ENCODE measurements at regions not wholly inside any gene's neighbourhood (a gene's known extent, or its start where the extent isn't known, plus 50 kb on each side); places are given as distances from the start of the nearest gene placed in this dataset.
"Not testable (repeated sequence)": the region's sequence is repeated elsewhere in the genome, so short reads cannot be mapped to it uniquely, and the experiment has no call there.

DNA sequence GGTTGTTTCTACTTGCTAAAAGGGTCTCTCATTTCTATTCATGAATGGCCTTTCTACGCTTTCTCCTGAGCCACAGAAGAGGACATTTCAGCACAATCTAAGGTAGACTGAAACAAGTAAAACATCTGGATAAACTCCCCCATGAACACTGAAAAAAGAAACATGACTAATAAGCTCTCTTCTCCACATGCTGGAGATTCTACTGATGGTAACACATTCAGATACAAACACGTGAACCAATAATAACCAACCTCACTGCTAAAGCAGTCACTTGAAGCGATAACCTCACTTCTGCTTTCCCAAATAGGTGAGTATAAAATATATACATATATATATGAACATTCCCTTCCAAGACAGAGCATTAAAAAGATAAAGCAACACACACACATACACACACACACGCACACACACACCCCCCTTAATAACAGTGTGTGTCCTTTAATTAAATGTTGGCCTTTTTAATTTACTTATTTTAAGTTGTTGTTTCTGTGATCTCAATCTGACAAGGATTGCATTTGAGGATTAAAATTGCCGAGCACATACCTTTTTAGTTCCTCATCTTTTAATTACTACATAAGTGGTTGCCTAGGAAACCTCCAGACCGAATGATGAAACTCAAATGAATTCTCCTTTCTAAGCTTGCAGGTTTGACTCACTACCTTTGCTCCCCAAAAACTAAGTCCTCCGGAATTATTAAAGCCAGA lies 292.4 kb upstream of the KLF14 start:
- no peak for DNase-seq

DNA sequence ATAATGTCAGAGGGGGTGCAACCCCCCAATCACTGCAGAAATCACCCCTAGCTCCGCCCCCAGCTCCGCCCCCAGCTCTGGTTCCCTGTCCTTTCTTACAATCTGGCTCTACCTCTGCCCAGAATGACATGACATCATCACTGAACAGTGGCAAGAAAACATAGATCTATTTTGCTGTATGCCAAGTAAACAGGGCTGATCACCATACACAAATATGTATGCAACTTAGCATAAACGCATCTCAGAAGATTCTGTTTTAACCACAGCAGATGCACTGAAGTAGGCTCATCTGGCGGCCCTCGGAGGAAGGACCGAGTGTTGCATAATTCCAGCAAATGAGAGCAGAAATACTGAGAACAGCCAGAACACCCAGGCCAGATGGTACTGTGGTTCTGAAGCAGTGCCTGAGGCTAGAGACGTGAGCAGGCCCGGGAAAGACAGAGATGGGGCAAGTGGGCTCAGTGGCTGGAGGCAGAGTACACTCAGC lies 293.3 kb upstream of the KLF14 start:
- peak; percentile 56 for DNase-seq

DNA sequence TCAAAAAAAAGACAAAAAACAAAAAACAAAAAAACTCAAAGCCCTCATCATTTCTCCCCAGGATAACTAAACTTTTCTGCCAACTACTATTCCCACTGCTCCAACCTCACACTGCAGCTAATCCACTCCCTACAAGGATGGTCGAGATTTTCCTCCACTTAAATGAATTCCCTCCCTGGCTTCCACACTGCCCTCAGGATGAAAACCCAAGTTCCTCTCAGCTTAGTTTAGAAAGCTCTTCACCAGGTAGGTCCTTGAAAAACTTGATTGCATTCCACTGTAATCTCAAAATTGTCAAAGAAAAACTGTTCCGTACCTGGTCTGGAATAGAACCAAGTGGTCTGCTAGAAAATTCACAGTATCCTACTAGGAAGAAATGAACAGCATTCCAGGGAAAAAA lies 294.3 kb upstream of the KLF14 start:
- no peak for DNase-seq

DNA sequence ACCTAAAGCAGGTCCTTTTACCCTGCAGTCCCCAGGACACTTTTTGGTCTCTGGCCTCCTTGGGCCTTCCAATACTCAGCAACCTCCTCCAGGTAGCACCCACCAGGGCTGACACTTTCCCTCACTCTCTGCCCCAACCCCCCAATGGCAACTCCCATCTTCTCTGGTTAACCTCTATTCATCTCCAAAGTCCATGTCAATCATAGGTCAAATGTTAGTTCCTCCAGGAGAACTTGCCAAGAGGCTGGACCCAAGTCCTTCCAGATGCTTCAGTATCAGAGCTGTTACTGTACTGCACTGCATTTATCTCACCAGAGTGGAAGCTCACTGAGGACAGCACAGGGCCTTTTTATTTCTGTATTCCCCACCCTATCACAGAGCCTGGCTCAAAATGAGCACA lies 295.0 kb upstream of the KLF14 start:
- no peak for DNase-seq

DNA sequence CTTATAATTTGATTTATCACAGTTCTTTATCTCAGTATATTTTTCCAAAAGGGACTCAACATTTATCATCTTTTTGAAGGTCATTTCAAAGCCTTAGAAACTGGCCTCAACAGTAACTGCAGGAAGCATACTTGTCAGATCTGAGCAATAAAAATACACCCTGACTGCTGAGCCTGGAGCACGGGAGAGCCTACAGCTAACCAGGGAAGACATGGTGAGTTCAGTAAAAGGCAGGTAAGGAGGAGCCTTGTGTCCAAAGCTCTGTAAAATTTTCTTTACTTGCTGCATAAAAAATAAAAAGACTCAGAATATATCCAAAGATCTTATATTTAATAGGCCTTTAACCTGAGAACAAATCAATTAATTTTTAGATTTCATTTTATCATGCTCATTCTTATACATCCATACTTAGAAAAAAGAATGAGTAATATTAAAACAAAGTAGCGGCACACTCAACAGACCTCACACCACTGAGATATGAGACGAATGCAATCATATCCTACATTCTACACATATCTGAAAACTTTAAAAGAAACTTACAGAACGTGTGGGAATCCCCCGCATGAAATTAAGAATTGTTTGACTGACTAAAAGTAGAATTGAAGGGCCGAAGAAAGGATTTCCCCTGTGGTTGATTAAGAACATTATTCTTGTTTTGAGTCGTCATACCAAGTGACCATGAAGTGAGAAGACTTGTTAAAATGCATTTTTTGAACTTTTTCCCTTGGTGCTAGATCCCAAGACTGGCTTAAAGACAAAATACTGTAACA lies 296.4 kb upstream of the MKLN1 start:
- DNase-seq = no peak

DNA sequence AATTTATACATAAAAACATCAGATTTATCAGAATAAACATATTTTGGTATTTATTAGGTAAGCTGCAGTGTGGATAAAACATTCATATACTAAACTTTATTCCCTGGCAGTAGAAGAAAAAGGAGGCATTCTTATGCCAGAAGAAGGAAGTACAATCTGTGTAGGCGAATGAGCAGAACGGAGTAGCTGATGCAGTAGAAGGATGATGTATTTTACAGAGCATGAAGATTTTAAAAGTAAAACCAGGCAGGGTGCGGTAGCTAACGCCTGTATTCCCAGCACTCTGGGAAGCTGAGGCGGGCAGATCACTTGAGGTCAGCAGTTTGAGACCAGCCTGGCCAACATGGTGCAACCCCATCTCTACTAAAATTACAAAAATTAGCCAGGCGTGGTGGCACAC lies 294.9 kb upstream of the MKLN1 start:
- no peak for DNase-seq

DNA sequence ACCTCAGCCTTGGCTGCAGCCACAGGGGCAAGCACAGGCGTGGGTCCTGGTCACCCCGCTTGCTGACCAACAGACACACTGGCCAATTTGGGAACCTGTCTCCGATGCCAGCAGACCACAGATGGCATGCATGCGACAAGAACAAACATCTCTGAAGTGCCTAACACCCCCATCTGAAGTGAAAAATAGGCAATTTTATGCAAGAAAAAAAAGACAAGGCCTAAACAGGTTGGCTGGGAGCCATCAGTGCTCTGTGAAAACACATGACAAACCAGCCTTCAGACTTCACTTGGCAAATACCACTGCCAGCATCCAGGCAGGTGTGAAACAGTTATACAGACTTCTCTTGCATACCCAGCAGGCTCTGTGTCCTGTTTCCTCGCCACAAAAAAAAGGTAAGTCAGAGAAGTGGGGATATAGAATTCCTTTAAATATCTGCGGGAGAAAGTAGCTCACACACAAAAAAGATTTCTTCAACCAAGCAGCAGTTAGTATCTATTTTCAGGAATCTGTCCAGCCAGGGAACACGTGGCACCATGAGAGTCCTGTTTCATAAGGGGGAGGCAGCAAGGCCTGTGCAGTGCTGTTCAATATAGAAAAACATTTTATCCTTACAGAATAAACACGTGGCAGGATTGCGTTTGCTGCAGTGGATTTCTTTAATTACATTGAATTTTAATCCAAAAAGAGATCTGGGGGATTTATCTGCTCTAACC lies 293.4 kb upstream of the MKLN1 start:
- DNase-seq = no peak

DNA sequence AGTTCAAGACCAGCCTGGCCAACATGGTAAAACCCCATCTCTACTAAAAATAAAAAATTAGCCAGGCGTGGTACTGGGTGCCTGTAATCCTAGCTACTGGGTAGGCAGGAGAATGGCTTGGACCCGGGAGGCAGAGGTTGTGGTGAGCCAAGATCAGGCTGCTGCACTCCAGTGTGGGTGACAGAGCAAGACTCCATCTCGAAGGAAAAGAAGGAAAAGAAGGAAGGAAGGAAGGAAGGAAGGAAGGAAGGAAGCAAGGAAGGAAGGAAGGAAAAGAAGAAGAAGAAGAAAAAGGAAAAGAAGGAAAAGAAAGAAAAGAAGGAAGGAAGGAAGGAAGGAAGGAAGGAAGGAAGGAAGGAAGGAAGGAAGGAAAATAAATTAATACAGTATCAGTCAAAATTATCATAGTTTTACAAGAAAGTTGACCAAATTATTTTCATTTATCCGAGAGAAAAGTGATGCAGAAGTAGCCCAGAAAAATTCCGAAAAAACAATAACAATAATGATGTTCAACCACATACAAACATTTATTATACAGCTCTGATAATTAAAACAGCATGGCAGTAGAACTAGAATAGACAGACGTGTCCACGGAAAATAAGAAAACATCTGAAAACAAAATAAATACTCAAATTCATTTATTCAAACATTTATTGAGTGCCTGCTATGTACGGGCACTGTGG lies 292.4 kb upstream of the MKLN1 start:
- no peak for DNase-seq

DNA sequence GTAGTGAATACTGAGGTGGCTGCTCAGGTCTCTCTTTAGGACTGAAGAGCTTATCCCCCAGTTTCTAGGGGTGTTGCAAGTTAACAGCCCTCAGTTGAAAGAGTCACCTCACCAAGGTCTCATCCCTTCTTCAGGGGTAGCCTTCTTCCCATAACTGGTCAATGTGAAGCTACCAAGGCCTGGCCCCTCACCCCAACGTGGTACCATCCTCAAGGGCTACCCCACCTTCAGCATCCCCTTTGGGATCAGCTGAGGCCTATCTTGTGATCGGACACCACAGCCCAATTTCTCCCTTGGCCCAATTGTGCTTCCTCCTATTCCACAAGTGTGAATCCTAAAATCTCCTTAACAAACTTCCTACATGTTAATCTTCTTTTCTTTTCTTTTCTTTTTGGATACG lies 289.5 kb upstream of the MKLN1 start:
- DNase-seq = no peak

DNA sequence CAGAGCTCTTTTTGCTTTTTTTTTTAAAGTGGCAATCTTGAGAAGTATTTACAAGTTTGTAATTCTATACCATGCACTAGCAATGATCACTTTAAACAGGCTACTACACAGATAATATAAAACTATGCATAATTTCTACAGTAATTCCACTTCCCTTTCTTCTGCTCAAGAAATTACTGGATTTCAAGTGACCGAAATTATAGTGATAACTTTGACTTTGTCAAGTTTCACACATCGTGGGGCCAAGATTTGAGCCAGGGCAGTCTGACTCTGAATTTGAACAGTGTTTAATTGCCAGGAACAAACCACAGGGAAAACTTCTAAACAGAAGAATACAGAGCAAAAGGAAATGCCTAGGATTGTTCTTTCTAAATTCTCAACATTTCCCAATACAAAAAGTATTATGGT lies 288.3 kb upstream of the MKLN1 start:
- DNase-seq = no peak

DNA sequence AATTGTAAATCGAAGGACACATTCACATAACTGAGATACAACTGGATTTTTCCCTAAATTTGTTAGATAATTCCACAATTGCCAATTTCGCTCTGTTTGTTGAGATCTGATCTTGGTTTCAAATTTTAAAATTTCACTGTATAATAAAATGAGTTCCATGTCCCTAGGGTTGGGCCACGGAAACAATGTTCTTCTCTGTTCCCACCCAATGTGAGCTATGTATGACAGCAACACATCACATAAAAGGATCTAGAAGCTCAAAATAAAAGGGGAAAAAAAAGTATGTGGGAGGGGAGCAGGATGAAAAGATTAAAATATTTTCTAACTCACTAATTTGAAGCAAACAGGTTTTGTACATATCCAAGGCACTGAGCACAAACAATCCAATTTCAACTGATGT lies 287.8 kb upstream of the MKLN1 start:
- DNase-seq = no peak

DNA sequence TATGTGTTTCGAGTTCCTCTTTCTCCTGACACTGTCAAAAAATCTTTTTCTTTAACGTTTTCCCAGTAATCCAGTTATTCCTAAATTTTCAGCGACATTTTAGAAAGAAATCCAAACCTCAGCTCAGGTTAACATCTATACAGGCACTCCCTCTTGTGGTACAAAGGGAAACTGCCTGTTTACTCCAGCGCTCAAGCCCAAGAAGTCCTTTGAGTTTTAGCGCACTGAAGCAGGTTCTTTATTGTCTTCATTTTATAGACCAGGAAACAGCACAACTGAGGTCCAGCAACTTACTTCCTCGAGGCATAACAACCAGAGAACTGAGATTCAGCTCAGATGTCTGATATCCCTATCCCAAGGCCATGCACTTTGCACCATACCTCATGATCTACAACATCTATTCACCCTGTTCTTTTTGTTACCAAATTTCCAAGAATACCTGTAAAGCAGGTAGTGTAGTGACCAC lies 287.2 kb upstream of the MKLN1 start:
- DNase-seq = no peak

DNA sequence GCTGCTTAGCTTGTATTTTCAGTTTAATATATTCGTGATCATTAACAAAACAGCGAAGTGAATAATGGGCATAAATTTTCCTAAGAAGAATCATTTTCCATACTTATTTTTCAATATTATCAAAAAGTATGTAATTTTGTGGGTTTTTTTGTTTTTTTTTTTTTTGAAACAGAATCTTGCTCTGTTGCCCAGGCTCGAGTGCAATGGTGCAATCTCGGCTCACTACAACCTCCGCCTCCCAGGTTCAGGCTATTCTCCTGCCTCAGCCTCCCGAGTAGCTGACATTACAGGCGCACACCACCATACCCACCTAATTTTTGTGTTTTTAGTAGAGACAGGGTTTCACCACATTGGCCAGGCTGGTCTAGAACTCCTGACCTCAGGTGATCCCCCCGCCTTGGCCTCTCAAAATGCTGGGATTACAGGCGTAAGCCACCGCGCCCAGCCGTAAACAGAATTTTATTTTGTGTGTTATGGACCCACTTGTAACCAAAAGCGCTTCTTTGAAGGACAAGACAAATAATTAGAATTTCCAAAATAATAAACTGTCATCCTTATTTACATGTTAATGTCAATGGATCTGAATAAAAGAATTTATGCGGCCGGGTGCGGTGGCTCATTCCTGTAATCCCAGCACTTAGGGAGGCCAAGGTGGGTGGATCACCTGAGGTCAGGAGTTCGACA lies 286.5 kb upstream of the MKLN1 start:
- not testable (repeated sequence) for DNase-seq

DNA sequence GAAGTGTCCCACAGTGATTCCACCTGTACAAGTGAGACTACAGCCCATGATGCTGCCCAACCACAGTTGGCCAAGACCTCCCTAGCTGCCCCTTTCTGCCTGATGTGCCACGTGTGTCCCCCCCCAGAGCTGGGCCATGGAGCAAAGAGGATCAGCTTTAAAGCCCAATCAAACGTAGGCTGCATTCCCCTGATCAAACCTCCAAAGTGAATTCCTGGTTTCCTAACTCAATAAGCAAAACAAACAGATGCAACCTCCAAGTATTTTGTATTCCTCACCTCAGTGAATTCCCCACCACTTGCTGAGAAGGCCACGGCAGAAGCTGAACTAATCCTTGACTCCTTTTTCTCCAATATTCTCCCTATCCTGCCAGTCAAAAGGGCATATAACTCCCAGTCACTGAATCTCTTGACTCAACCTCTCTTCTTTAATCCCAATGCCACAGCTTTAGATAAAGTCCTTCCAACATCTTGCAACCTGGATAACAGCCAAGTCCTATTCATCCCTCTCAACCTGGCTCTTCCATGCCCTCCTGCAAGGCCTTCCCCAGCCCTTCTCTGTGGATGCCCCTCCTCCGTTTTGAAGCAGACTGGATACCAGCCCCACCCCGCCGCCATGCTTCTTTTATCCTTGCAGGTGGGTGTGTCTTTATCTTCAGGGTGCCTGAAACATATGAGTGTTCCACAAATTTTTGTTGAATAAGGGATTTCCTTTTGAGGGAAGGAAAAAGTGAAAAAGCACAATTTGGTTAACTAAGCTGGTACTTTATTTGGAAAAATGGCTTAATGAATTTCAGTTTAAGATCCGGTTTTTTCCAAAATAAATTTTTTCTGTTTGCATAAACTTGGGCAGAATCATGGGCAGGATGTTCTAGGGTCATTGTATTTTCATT lies 285.2 kb upstream of the MKLN1 start:
- no peak for DNase-seq

DNA sequence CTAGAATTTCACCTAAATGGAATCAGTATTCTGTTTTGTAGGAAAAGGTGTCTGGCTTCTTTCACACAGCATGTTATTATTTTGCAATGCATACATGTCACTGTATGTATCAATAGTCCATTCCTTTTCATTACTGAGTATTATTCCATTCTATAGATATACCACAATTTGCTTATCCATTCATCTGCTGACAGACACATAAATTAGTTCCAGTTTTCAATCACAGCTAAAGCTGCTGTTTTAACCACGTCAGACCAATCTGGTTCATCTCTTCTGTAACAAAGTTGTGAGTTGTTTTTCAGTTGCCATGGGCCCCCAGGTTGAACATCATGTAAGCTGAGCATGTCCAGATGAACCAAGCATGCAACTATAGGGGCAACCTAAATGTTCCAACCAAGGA lies 282.1 kb upstream of the MKLN1 start:
- DNase-seq = no peak

DNA sequence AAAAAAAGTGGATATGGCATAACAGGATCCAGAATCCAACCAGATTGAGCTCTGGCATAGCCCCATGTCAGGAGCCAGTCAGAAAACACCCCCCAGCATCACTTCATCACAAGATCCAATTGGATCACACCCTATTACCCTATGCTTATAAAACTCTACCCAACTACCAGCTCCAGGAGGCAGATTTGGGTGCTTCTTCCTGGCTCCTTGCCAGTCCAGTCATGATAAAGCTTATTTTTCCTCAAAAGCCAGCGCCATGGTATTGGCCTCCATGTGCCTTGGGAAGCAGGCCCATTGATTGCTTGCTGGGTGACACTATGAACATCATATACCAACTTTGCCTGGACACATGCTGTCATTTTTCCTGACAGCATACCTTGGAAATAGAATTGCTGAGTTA lies 281.4 kb upstream of the MKLN1 start:
- DNase-seq = no peak

DNA sequence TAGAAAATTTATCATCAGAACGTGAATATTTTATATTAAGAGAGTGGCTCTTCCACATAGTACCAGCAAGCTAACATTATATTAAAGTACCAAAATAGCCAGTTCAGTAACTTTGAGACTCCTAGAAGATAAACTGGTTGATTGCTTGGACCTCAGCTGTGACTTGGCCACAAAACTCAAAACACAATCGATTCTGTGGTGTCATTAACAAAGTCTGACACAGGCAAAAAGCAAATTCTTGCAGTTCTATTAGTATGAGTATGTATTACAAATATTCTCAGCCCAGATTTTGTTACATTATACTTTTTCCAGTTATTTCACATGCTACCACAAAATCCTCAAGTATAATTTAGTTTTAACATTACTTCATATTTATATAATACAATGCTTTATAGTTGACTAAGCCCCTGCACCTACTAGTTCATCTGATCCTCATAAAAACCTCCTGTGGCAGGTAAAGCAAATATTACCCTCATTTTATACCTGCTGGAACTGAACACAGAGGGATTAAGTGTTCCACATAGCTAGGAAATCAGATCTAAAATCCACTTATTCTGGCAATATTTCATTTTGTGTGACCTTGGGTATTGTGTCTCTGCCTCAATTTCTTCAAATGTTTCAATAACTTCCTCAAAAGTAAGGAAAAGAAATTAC lies 279.9 kb upstream of the MKLN1 start:
- no peak for DNase-seq

DNA sequence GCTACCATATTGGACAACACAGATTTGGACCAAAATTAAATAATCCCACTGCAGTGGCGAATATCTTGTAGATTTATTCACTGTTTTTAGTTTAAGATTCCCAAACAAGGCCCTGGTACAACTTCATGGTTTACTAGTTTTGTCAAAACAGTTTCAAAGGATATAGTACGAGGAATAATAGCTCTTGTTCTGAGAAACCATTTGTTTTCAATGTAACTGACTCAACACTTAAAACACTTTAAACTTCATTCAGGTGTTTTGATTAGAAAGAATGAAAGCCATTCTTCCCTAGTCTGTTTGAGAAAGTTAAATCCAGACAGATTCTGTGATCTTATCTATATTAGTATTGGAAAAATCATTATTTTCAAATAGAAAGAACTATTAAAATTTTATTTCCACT lies 276.4 kb upstream of the MKLN1 start:
- no peak for DNase-seq

DNA sequence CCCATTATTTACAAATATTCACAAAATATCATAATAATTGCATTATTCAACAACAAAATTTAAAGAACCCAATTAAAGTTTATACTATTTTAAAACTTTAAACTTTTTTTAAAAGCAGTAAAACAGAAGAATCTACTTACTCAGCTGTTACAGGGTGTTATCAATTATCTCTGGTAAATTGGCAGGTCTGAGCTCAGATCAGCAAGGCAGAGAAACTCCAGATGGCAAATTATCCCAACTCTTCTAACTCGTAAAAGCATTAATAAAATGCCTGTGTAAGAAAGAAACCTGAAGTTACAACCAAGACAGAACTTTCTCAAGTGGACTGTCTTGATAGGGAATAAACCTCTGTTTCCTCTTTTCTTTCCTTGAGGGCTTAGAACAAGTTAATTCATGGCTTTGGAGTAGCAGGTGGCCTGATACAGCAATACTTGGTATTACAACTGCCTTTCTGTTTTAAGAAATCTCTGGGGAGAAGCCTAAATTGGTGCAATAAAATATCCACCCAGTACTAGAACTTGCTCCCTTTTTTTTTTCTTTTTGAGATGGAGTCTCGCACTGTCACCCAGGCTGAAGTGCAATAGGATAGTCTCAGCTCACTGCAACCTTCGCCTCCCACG lies 275.3 kb upstream of the MKLN1 start:
- no peak for DNase-seq

DNA sequence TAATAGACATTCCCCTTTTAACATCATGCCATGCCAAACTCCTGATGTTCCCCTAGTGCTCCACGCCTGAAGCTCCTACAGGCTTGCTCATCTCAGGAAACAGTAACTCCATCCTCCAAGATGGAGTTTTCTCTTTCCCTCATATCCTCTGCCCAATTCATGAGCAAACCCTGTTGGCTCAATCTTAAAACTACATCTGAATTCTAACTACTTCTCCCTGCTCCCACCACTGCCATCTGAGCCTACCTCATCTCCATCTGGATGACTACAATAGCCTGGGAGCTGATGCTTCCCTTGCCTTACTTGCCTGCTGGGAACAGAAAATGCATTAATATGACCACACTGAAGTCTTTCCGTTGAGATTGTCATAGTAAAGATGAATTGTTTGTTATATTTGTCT lies 271.7 kb upstream of the MKLN1 start:
- DNase-seq = no peak

All from activated CD4-positive, alpha-beta T cell treated with anti-CD3 and anti-CD28 coated beads, Interleukin-2, amount 50 U/mL, for 1 hour (primary cell).